NT2/D1 (cell line): ENCODE measurements at regions not wholly inside any gene's neighbourhood (a gene's known extent, or its start where the extent isn't known, plus 50 kb on each side); places are given as distances from the start of the nearest gene placed in this dataset.
"Not testable (repeated sequence)": the region's sequence is repeated elsewhere in the genome, so short reads cannot be mapped to it uniquely, and the experiment has no call there.

Experiments
- DNase-seq: peaks from one replicate; pipeline ENCODE4 v3.0.0-alpha.2; 2011; ENCODE audit warnings: low read depth, low spot score
- H3K27me3 ChIP-seq: 2 replicates; pipeline ENCODE4 v1.6.0; 2011; ENCODE audit warnings: mild to moderate bottlenecking; ENCODE audit not compliant: insufficient read length, insufficient read depth
- H3K36me3 ChIP-seq: 2 replicates; pipeline ENCODE4 v1.6.1; 2011; ENCODE audit warnings: mild to moderate bottlenecking, low read length, mixed read lengths; ENCODE audit not compliant: insufficient read depth, insufficient read length
- H3K4me1 ChIP-seq: 2 replicates; pipeline ENCODE4 v1.5.1; 2011; ENCODE audit not compliant: insufficient read depth, insufficient read length
- H3K4me3 ChIP-seq: 2 replicates; pipeline ENCODE4 v1.5.1; 2011; ENCODE audit warnings: low read depth; ENCODE audit not compliant: insufficient read length
- H3K9ac ChIP-seq: 2 replicates; pipeline ENCODE4 v1.6.0; 2011; ENCODE audit warnings: low read depth; ENCODE audit not compliant: insufficient read length
- H3K9me3 ChIP-seq: 2 replicates; pipeline ENCODE4 v1.5.1; 2011; ENCODE audit warnings: mild to moderate bottlenecking, low read length; ENCODE audit not compliant: insufficient read depth
- SUZ12 ChIP-seq: IDR thresholded peaks from 2 replicates; pipeline ENCODE4 v1.6.1; 2011; ENCODE audit not compliant: insufficient read length, insufficient read depth; ENCODE audit errors: extremely low read depth
- YY1 ChIP-seq: IDR thresholded peaks from 2 replicates; pipeline ENCODE4 v1.6.1; 2011; ENCODE audit not compliant: insufficient read length, insufficient read depth
- ZNF274 ChIP-seq: IDR thresholded peaks from 2 replicates; pipeline ENCODE4 v1.6.1; 2011; ENCODE audit warnings: mild to moderate bottlenecking, low read depth, low read length

GRCh38 chr3:177452831-177453450, 255.7 kb upstream of the TBL1XR1 start:
- H3K4me3 ChIP-seq: no peak overlapping the region
- H3K36me3 ChIP-seq: no peaks in the 10 kb centered on the region
- peaks cover 21% of the 10 kb centered on the region for H3K9me3 ChIP-seq
- H3K9ac ChIP-seq: no peak overlapping the region
- no peaks in the 10 kb centered on the region for H3K4me1 ChIP-seq
- TF ChIP-seq YY1: no peak
- no peak for TF ChIP-seq SUZ12
- TF ChIP-seq ZNF274: no peak
- no peaks in the 10 kb centered on the region for H3K27me3 ChIP-seq
- DNase-seq: no peak

GRCh38 chr3:177453451-177453844, 256.2 kb upstream of the TBL1XR1 start:
- Histone ChIP-seq H3K4me3 (no peak overlapping the region), H3K4me1 (no peaks in the 10 kb centered on the region), H3K9ac (no peak overlapping the region), H3K36me3 (no peaks in the 10 kb centered on the region), H3K9me3 (peaks cover 26% of the 10 kb centered on the region), H3K27me3 (no peaks in the 10 kb centered on the region)
- DNase-seq: no peak
- TF ChIP-seq SUZ12: no peak
- no peak for TF ChIP-seq YY1
- TF ChIP-seq ZNF274: no peak

- H3K27me3 ChIP-seq, H3K9ac ChIP-seq, DNase-seq, H3K4me1 ChIP-seq, H3K4me3 ChIP-seq, H3K36me3 ChIP-seq: not testable (repeated sequence)
- H3K9me3 ChIP-seq: peaks cover 30% of the 10 kb centered on the region
These were observed 259.9 kb upstream of the TBL1XR1 start for GRCh38 chr3:177457204-177457603.

GRCh38 chr3:177459401-177459800, 262.1 kb upstream of the TBL1XR1 start:
- DNase-seq: no peak
- no peak overlapping the region for H3K4me3 ChIP-seq
- no peaks in the 10 kb centered on the region for H3K36me3 ChIP-seq
- H3K4me1 ChIP-seq: no peaks in the 10 kb centered on the region
- no peak overlapping the region for H3K9ac ChIP-seq
- peaks cover 30% of the 10 kb centered on the region for H3K9me3 ChIP-seq
- no peak for TF ChIP-seq ZNF274
- no peaks in the 10 kb centered on the region for H3K27me3 ChIP-seq

GRCh38 chr3:177460047-177460446, 262.8 kb upstream of the TBL1XR1 start:
- Histone ChIP-seq H3K4me1 (no peaks in the 10 kb centered on the region), H3K9me3 (peaks cover 30% of the 10 kb centered on the region), H3K36me3 (no peaks in the 10 kb centered on the region), H3K4me3 (no peak overlapping the region), H3K27me3 (no peaks in the 10 kb centered on the region), H3K9ac (peak overlapping the region; percentile 2)
- DNase-seq: peak; percentile 15
- TF ChIP-seq YY1: no peak
- TF ChIP-seq ZNF274: no peak
- TF ChIP-seq SUZ12: no peak

- TF ChIP-seq SUZ12 (no peak), YY1 (no peak), ZNF274 (no peak)
- no peak for DNase-seq
- Histone ChIP-seq H3K27me3 (no peaks in the 10 kb centered on the region), H3K9ac (no peak overlapping the region), H3K4me1 (no peaks in the 10 kb centered on the region), H3K9me3 (peaks cover 19% of the 10 kb centered on the region), H3K36me3 (no peaks in the 10 kb centered on the region), H3K4me3 (no peak overlapping the region)
These were observed 264.5 kb upstream of the TBL1XR1 start for GRCh38 chr3:177461765-177462164.

- not testable (repeated sequence) for H3K4me3 ChIP-seq, H3K36me3 ChIP-seq, H3K9me3 ChIP-seq, H3K4me1 ChIP-seq, H3K27me3 ChIP-seq, H3K9ac ChIP-seq, DNase-seq
These were observed 266.1 kb upstream of the TBL1XR1 start for GRCh38 chr3:177463341-177463740.

GRCh38 chr3:177463863-177464262, 266.6 kb upstream of the TBL1XR1 start:
- DNase-seq: peak; percentile 27
- H3K4me1 ChIP-seq: peaks cover 3% of the 10 kb centered on the region
- TF ChIP-seq YY1 (no peak), SUZ12 (no peak)
- H3K4me3 ChIP-seq: no peak overlapping the region
- no peaks in the 10 kb centered on the region for H3K36me3 ChIP-seq
- peaks cover 1% of the 10 kb centered on the region; the same call in 1 of the 2 replicates for H3K9me3 ChIP-seq
- no peaks in the 10 kb centered on the region for H3K27me3 ChIP-seq
- no peak overlapping the region for H3K9ac ChIP-seq
